A549 (cell line): ENCODE measurements at regions not wholly inside any gene's neighbourhood (a gene's known extent, or its start where the extent isn't known, plus 50 kb on each side); places are given as distances from the start of the nearest gene placed in this dataset.
A peak's percentile ranks its signal among the peaks of the same experiment; 100 is the strongest.

Experiments used
- ATAC-seq, 2 experiments: fragments of 200-7000 bp in 1 of 2; fragments of >200 bp in 1 of 2; cut with Nextera tagmentation in 1 of 2; cut with Tn5 transposase in 1 of 2; 3 replicates each; pipeline versions ENCODE4 v1.8.0 to v1.9.1; 2018 to 2020; ENCODE audit warnings: mild to moderate bottlenecking in 1 of 2, moderate library complexity in 1 of 2
- CTCF ChIA-PET: fragments of 300-600 bp; sonication (Branson Sonifier 250); formaldehyde crosslinking; extraction: SDS; loops from one replicate; lab custom pipeline; 2021; ENCODE audit warnings: antibody characterized with exemption, inconsistent platforms; lab: Yijun Ruan, JAX
- POLR2A ChIA-PET: fragments of 350-600 bp; formaldehyde crosslinking; extraction: SDS; loops from one replicate; lab custom pipeline; 2021; ENCODE audit warnings: antibody characterized with exemption, inconsistent platforms; lab: Yijun Ruan, JAX
- DNase-seq, 2 experiments: peaks; one replicate each; pipeline versions ENCODE4 v3.0.0 to v3.0.0-alpha.2; 2011 to 2016; ENCODE audit warnings: low read depth in 1 of 2, low spot score in 1 of 2
- FAIRE-seq: peaks from 2 replicates; lab custom pipeline; 2011; peaks lifted over from hg19 to GRCh38; lab: Jason Lieb, UNC
- H3K27ac ChIP-seq, 2 experiments: fragments of >200 bp; sonication (Bioruptor Twin); formaldehyde crosslinking; 3 replicates each; pipeline ENCODE4 v1.5.1; 2016 to 2017
- H3K4me1 ChIP-seq: fragments of >200 bp; sonication (Bioruptor Twin); formaldehyde crosslinking; 3 replicates; pipeline ENCODE4 v1.6.1; 2016
- H3K4me2 ChIP-seq: fragments of >200 bp; sonication (Bioruptor Twin); formaldehyde crosslinking; 3 replicates; pipeline ENCODE4 v1.6.1; 2016
- H3K4me3 ChIP-seq: fragments of >200 bp; sonication (Bioruptor Twin); formaldehyde crosslinking; 3 replicates; pipeline ENCODE4 v1.5.1; 2016
- H3K9me3 ChIP-seq: fragments of >200 bp; sonication (Bioruptor Twin); formaldehyde crosslinking; 3 replicates; pipeline ENCODE4 v1.6.1; 2016
- BCL3 ChIP-seq: fragments of >200 bp; sonication (Bioruptor Twin); formaldehyde crosslinking; IDR thresholded peaks from 3 replicates; pipeline ENCODE4 v1.6.1; 2016
- BHLHE40 ChIP-seq: IDR thresholded peaks from 2 replicates; pipeline ENCODE4 v1.6.1; 2012; ENCODE audit warnings: low read depth, low read length, inconsistent platforms
- CBX2 ChIP-seq: fragments of 200-600 bp; sonication (generic); IDR thresholded peaks from 2 replicates; pipeline ENCODE4 v1.6.1; 2016; ENCODE audit warnings: low read depth, mild to moderate bottlenecking, borderline replicate concordance
- CEBPB ChIP-seq, 2 experiments: fragments of >200 bp in 1 of 2; sonication (Bioruptor Twin) in 1 of 2; formaldehyde crosslinking in 1 of 2; IDR thresholded peaks; 2 replicates each; pipeline ENCODE4 v1.6.1; 2012 to 2016
- CHD2 ChIP-seq: fragments of 150-350 bp; IDR thresholded peaks from 2 replicates; pipeline ENCODE4 v1.6.1; 2014; ENCODE audit warnings: low read length; ENCODE audit not compliant: partially characterized antibody
- CHD4 ChIP-seq: fragments of 200-600 bp; sonication (generic); IDR thresholded peaks from 2 replicates; pipeline ENCODE4 v1.6.1; 2016; ENCODE audit warnings: antibody characterized with exemption, mild to moderate bottlenecking, borderline replicate concordance
- ESRRA ChIP-seq: fragments of 150-350 bp; IDR thresholded peaks from 2 replicates; pipeline ENCODE4 v1.6.1; 2014; ENCODE audit warnings: mild to moderate bottlenecking, low read length, borderline replicate concordance
- FOXS1 ChIP-seq: fragments of 250-450 bp; sonication (Bioruptor Pico); IDR thresholded peaks from 2 replicates; pipeline ENCODE4 v1.5.0; 2020; ENCODE audit warnings: mild to moderate bottlenecking, moderate library complexity
- HOXA7 ChIP-seq: fragments of 250-450 bp; sonication (Bioruptor Pico); IDR thresholded peaks from 2 replicates; pipeline ENCODE4 v1.5.0; 2020; ENCODE audit warnings: mild to moderate bottlenecking, moderate library complexity
- JUN ChIP-seq, 2 experiments: fragments of >200 bp; sonication (Bioruptor Twin); formaldehyde crosslinking; IDR thresholded peaks; 2 replicates in 1 of 2; 3 replicates in 1 of 2; pipeline ENCODE4 v1.6.1; 2016 to 2017
- MAX ChIP-seq: IDR thresholded peaks from 2 replicates; pipeline ENCODE4 v1.6.1; 2012
- NR3C1 ChIP-seq: fragments of >200 bp; sonication (Bioruptor Twin); formaldehyde crosslinking; IDR thresholded peaks from 3 replicates; pipeline ENCODE4 v1.6.1; 2017
- POLR2A ChIP-seq: IDR thresholded peaks from 2 replicates; pipeline ENCODE4 v1.6.1; 2012; ENCODE audit warnings: mild to moderate bottlenecking, low read length
- POLR2AphosphoS2 ChIP-seq: conservative IDR thresholded peaks from 2 replicates; pipeline ENCODE4 v1.6.1; 2012; ENCODE audit warnings: low read length, improper control_type of control experiment, inconsistent platforms
- RCOR1 ChIP-seq: fragments of 150-350 bp; IDR thresholded peaks from 2 replicates; pipeline ENCODE4 v1.6.1; 2014; ENCODE audit warnings: antibody characterized with exemption, low read length, low read depth
- SMC3 ChIP-seq: fragments of >200 bp; sonication (Bioruptor Twin); formaldehyde crosslinking; IDR thresholded peaks from 3 replicates; pipeline ENCODE4 v1.6.1; 2018; ENCODE audit warnings: inconsistent platforms
- SREBF2 ChIP-seq: fragments of 450-650 bp; IDR thresholded peaks from 2 replicates; pipeline ENCODE4 v1.6.1; 2014; ENCODE audit warnings: mild to moderate bottlenecking, moderate library complexity
- ZC3H11A ChIP-seq: fragments of 450-650 bp; IDR thresholded peaks from 2 replicates; pipeline ENCODE4 v1.6.1; 2014; ENCODE audit warnings: antibody characterized with exemption, mild to moderate bottlenecking
- WGBS: methylation state at CpG from one replicate; pipeline ENCODE4 v1.1.6; 2017; ENCODE audit errors: missing lambda C conversion rate; 5-methylcytosine and 5-hydroxymethylcytosine counted together
- TF ChIP-seq, protein P1 (sequence below): fragments of 200-600 bp; sonication (generic); IDR thresholded peaks from 2 replicates; pipeline ENCODE4 v1.6.1; 2016; ENCODE audit warnings: antibody characterized with exemption, mild to moderate bottlenecking, moderate library complexity
- TF ChIP-seq, protein P2 (sequence below): fragments of 250-450 bp; sonication (Bioruptor Pico); IDR thresholded peaks from 2 replicates; pipeline ENCODE4 v1.5.0; 2021; ENCODE audit warnings: mild to moderate bottlenecking, moderate library complexity, borderline replicate concordance

GRCh38 chr7:52261057-52261456 is 774.4 kb upstream of the POM121L12 start:
- no peak overlapping the region for H3K4me3 ChIP-seq
- H3K27ac ChIP-seq, result no peak overlapping the region
- DNase-seq (no peak), ATAC-seq (no peak), FAIRE-seq (no peak)
- WGBS, result 56% methylated on average over 6 of the region's 6 CpGs
- H3K4me1 ChIP-seq, result no peaks in the 10 kb centered on the region
- ChIA-PET CTCF (no interaction called here), POLR2A (no interaction called here)
- no peaks in the 10 kb centered on the region for H3K9me3 ChIP-seq
- H3K4me2 ChIP-seq, result no peak overlapping the region
- TF ChIP-seq CEBPB (IDR thresholded peaks at IDR 0.05), result no peak
- TF ChIP-seq POLR2A, result no peak
- no peak for TF ChIP-seq NR3C1
- no peak for TF ChIP-seq HOXA7 (CRISPR knock-in tag)

DNA sequence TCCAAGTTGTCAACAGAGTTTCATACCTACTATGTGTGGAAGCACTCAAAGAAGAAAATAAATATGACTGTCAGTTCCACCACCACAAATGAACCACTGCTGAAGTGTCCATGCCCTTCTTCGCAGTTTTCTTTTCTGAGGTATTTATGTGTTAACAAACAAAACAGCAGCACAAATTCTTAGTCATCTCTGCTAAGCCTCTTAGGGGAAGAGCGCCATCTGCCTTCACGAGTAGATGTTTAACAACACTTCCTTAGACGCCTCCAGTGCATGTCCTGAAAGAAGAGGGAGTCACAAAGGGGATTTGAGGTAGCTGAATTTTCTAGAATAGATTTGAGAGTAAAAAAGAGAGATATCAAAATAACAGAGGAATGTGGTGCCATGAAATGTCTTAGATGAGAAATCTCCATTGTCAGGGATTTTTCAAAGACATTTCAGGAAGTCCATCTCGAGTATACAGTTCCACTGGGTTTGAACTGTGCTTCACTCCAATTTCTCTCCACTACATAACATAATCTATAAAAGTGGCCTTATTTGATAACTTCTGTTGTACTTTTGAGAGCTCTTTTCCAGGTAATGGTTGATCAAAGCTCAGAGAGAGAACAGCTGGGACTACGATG is 775.3 kb upstream of the POM121L12 start:
- TF ChIP-seq POLR2A, result no peak
- TF ChIP-seq BCL3, result no peak
- no peak for TF ChIP-seq MAX
- peak in 1 of 2 experiments; percentile 25 for DNase-seq
- POLR2A ChIA-PET, result no interaction called here

DNA sequence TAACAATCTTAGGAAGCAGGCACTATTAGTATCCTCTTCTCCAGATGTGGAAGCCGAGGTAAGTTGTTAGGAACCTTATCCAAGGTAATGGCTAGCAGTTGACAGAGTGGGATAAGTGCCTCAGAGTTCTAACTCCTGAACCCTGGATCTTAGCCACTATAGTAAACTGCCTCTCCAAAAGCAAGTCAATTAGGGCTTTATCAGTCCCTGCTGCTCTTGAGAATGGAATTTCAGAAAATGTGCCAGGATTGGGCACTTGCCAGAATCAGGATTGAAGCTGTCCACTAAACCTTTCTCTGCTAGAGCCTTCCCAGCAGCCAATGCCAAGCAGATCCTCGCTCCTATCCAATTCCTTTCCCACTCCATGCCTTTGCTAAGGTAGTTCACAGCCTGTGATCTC is 777.5 kb upstream of the POM121L12 start:
- POLR2A ChIA-PET, result no interaction called here
- Histone ChIP-seq H3K4me3 (no peak overlapping the region), H3K9me3 (no peaks in the 10 kb centered on the region), H3K27ac (no peak overlapping the region), H3K4me1 (no peaks in the 10 kb centered on the region), H3K4me2 (no peak overlapping the region)
- ATAC-seq, result no peak
- 4% methylated on average over 2 of the region's 2 CpGs for WGBS
- no peak for DNase-seq
- CTCF ChIA-PET, result no interaction called here
- no peak for FAIRE-seq
- TF ChIP-seq JUN (IDR thresholded peaks at IDR 0.05) (no peak), ESRRA (no peak), RCOR1 (no peak)
- TF ChIP-seq, protein P1, sequence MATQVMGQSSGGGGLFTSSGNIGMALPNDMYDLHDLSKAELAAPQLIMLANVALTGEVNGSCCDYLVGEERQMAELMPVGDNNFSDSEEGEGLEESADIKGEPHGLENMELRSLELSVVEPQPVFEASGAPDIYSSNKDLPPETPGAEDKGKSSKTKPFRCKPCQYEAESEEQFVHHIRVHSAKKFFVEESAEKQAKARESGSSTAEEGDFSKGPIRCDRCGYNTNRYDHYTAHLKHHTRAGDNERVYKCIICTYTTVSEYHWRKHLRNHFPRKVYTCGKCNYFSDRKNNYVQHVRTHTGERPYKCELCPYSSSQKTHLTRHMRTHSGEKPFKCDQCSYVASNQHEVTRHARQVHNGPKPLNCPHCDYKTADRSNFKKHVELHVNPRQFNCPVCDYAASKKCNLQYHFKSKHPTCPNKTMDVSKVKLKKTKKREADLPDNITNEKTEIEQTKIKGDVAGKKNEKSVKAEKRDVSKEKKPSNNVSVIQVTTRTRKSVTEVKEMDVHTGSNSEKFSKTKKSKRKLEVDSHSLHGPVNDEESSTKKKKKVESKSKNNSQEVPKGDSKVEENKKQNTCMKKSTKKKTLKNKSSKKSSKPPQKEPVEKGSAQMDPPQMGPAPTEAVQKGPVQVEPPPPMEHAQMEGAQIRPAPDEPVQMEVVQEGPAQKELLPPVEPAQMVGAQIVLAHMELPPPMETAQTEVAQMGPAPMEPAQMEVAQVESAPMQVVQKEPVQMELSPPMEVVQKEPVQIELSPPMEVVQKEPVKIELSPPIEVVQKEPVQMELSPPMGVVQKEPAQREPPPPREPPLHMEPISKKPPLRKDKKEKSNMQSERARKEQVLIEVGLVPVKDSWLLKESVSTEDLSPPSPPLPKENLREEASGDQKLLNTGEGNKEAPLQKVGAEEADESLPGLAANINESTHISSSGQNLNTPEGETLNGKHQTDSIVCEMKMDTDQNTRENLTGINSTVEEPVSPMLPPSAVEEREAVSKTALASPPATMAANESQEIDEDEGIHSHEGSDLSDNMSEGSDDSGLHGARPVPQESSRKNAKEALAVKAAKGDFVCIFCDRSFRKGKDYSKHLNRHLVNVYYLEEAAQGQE, result no peak
- TF ChIP-seq, all 56 proteins: peak for 0

More for the DNA sequence above, 775.3 kb upstream of the POM121L12 start:
- no peak overlapping the region for H3K27ac ChIP-seq
- H3K4me3 ChIP-seq, result no peak overlapping the region
- no peak overlapping the region for H3K4me2 ChIP-seq
- H3K9me3 ChIP-seq, result no peaks in the 10 kb centered on the region
- FAIRE-seq, result no peak
- no peaks in the 10 kb centered on the region for H3K4me1 ChIP-seq
- ATAC-seq, result no peak
- CTCF ChIA-PET, result no interaction called here
- WGBS, result 18% methylated on average over 6 of the region's 6 CpGs

- FAIRE-seq (no peak), DNase-seq (no peak), ATAC-seq (no peak)
- H3K27ac ChIP-seq, result no peak overlapping the region
- ChIA-PET POLR2A (no interaction called here), CTCF (no interaction called here)
- H3K9me3 ChIP-seq, result no peaks in the 10 kb centered on the region
- WGBS, result 3% methylated on average over 4 of the region's 4 CpGs
- H3K4me1 ChIP-seq, result no peaks in the 10 kb centered on the region
- H3K4me2 ChIP-seq, result no peak overlapping the region
- H3K4me3 ChIP-seq, result no peak overlapping the region
- TF ChIP-seq ZC3H11A (no peak), BHLHE40 (no peak), SREBF2 (no peak), CBX2 (no peak), RCOR1 (no peak), NR3C1 (no peak), POLR2AphosphoS2 (no peak), CHD4 (no peak), CHD2 (no peak), SMC3 (no peak), FOXS1 (no peak)
- TF ChIP-seq, protein P2, sequence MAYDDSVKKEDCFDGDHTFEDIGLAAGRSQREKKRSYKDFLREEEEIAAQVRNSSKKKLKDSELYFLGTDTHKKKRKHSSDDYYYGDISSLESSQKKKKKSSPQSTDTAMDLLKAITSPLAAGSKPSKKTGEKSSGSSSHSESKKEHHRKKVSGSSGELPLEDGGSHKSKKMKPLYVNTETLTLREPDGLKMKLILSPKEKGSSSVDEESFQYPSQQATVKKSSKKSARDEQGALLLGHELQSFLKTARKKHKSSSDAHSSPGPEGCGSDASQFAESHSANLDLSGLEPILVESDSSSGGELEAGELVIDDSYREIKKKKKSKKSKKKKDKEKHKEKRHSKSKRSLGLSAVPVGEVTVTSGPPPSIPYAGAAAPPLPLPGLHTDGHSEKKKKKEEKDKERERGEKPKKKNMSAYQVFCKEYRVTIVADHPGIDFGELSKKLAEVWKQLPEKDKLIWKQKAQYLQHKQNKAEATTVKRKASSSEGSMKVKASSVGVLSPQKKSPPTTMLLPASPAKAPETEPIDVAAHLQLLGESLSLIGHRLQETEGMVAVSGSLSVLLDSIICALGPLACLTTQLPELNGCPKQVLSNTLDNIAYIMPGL (CRISPR knock-in tag), result no peak
Measured at GRCh38 chr7:52254396-52255010, 780.9 kb upstream of the POM121L12 start.
